Kidney epithelial cell (primary cell): ENCODE measurements at regions not wholly inside any gene's neighbourhood (a gene's known extent, or its start where the extent isn't known, plus 50 kb on each side); places are given as distances from the start of the nearest gene placed in this dataset.

ENCODE experiments used
- DNase-seq: peaks from one replicate; pipeline ENCODE4 v3.0.0-alpha.2; 2010; ENCODE audit warnings: low read depth
- H3K27me3 ChIP-seq: 2 replicates; pipeline ENCODE4 v1.6.0; 2011; ENCODE audit warnings: low read length; ENCODE audit not compliant: control insufficient read depth, insufficient read depth
- H3K36me3 ChIP-seq: 2 replicates; pipeline ENCODE4 v1.5.1; 2011; ENCODE audit warnings: low read length; ENCODE audit not compliant: control insufficient read depth, insufficient read depth
- H3K4me3 ChIP-seq: 2 replicates; pipeline ENCODE4 v1.5.1; 2011; ENCODE audit warnings: low read depth, mild to moderate bottlenecking, control low read depth, low read length
- CTCF ChIP-seq: IDR thresholded peaks from 2 replicates; pipeline ENCODE4 v1.5.1; 2011; ENCODE audit warnings: mild to moderate bottlenecking, moderate library complexity, low read length, control low read depth, inconsistent platforms; ENCODE audit not compliant: insufficient read depth, poor library complexity, severe bottlenecking

- Histone ChIP-seq H3K27me3 (peaks cover 4% of the 10 kb centered on the region), H3K36me3 (no peaks in the 10 kb centered on the region), H3K4me3 (no peak overlapping the region)
- no peak for TF ChIP-seq CTCF
- DNase-seq = no peak
Observed at GRCh38 chr1:90200646-90201205, 205.8 kb downstream of the ZNF326 start.

DNA sequence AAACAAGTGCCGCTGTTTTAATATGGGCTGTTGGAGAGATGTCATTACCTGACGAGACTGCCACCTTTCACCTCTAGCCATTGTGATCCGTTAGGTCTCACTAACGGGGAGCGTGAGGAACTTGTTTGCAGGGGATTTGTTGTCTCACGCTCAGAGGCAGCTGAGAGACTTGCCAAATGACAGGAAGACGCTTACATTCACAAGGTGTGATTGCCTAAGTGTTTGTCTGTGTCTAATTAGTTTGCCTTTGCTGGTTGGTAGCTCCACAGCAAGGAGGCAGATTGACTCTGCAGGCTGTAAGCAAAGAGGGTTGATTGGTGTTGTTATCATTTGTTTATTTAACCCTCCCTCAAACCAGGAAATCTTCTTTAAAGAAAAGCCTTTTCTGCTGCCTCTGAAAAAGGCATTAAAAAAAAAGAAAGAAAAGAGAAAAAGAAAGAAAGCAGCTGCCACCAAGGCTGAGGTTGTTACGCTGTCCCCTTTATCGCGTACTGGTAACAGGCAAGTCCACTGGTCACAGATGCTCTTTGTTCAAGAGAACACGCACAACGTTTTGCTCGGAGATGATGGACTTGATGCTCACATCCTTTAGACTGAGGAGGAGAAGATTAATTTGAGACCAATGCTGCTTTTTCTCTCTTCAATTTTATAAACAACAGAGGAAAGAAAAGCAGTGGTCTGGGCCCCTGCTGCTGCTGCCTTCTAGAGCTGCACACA, 203.9 kb downstream of the ZNF326 start:
- Histone ChIP-seq H3K27me3 (peaks cover 4% of the 10 kb centered on the region), H3K36me3 (no peaks in the 10 kb centered on the region), H3K4me3 (no peak overlapping the region)
- DNase-seq = no peak
- TF ChIP-seq CTCF = no peak

DNA sequence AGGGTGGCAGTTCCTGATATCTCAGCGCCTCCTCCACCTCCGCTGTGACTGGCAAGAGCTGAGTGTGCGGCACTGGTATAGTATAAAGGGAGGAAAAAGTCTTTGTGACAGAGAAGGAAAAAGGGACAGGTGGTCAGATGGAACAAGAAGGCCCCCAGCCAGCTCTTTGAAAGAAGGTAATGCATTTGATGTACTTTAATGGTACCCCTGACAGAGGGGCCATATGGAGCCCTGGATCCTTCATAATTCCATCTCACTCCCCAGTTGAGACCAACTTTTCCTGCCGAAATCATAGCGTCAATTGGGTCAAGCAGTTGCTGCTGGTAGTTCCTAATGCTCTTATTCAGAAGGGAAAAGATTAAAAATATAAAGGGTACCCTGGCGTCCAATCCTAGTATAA, 198.2 kb downstream of the ZNF326 start:
- no peak for DNase-seq
- Histone ChIP-seq H3K4me3 (no peak overlapping the region), H3K36me3 (no peaks in the 10 kb centered on the region), H3K27me3 (no peaks in the 10 kb centered on the region)
- no peak for TF ChIP-seq CTCF

DNA sequence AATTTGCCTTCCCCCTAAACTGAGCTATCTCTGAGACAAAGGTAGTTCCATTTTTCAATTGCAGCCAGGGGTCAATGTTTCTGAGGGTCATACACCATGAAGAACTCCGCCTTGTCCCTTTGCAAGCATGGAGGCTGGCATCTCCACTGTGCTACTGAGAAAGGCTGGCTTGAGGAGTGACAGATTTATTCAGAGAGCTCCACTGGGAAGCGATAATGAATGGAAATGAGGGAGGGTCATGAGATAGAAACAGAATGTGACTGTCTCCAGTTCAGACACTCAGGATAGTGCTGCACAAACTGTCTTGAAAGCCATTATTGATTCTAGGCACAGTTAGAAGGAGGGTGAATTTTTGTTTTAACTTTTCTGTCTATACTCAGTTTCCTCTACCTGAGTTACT, 197.5 kb downstream of the ZNF326 start:
- no peak overlapping the region for H3K4me3 ChIP-seq
- DNase-seq = no peak
- no peak for TF ChIP-seq CTCF
- H3K36me3 ChIP-seq = no peaks in the 10 kb centered on the region
- no peaks in the 10 kb centered on the region for H3K27me3 ChIP-seq

DNA sequence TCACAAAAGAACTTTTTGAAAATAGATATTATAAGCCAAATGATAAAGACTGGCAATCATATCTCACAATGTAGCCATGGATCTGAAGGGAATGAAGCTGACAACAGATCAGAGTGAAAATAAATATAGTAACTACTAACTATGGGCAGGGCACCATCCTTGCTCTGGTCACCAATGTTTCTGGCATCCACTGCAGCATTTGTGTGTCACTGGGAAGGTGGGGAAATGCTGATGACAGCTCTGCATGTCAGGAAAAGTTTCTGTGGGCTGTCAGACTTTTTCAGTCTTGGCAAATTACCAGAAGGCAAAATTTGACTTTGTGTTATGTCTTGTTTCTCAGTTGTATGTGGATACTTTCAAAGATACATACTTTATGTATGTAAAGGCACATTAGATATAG, 195.6 kb downstream of the ZNF326 start:
- no peak overlapping the region for H3K4me3 ChIP-seq
- no peaks in the 10 kb centered on the region for H3K36me3 ChIP-seq
- TF ChIP-seq CTCF = no peak
- no peak for DNase-seq
- no peaks in the 10 kb centered on the region for H3K27me3 ChIP-seq

DNA sequence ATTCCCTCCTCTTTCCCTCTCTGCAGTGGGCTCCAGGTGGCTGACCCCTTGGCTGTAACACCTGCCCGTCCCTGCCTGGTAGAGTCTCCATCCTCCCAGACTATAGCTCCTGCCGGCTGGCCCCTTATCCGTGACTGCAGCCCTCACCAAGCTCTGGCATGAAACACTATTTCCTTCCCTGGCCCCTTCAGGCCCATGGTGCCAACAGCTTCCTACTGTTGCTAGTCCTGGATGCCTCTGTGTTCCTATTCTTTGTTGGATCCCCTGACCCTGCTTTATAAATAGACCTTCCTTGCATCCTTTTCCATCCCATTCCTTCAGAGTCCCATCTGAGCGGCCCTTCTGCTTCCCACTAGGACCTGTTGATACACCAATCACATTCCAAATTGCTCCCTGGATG, 195.0 kb downstream of the ZNF326 start:
- H3K27me3 ChIP-seq = no peaks in the 10 kb centered on the region
- no peaks in the 10 kb centered on the region for H3K36me3 ChIP-seq
- no peak for TF ChIP-seq CTCF
- DNase-seq = no peak
- H3K4me3 ChIP-seq = no peak overlapping the region
